ENCODE measurements at regions not wholly inside any gene's neighbourhood (a gene's known extent, or its start where the extent isn't known, plus 50 kb on each side); places are given as distances from the start of the nearest gene placed in this dataset.

GRCh38 chr1:225711236-225711937 is 58.5 kb upstream of the ENAH start:
- TF ChIP-seq CTCF (conservative IDR thresholded peaks at IDR 0.05) (no peak), ZFX (IDR thresholded peaks at IDR 0.05) (no peak)
